HG02588 (cell line): ENCODE measurements at regions not wholly inside any gene's neighbourhood (a gene's known extent, or its start where the extent isn't known, plus 50 kb on each side); places are given as distances from the start of the nearest gene placed in this dataset.

ENCODE experiments used
- ATAC-seq: cut with Tn5 transposase; IDR thresholded peaks from one replicate; pipeline ENCODE4 v1.9.1; 2021; ENCODE audit warnings: mild to moderate bottlenecking, moderate library complexity; ENCODE audit not compliant: unreplicated experiment

DNA sequence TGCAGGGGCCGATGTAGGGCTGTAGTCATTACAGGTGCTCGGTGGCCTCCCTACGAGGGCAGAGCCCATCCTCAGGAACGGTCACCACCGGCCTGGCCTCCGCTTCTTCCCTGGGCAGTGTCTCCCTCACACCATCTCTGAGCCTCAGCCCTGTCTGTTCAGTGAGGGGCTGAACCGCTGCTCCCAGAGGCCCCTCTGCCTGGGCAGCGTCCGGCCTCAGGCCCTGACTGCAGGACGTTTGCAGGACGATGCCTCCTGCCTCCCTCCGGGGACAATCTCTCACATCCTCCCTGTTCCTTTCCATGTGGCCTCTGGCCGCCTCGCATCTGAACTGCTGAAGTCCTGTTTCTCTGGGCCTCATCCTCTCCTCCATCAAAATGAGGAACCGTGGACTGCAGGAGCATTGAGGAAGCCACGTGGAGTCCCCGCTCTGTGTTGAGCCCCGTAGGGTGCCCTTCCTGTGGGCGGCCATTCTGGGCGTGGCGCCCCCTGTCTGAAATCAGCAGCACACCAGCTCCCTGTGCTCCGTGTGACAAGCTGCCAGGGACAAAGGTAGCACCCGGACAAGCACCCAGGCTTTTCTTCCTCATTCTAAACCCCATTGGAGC lies 933.5 kb downstream of the BRD1 start:
- no peak for ATAC-seq

DNA sequence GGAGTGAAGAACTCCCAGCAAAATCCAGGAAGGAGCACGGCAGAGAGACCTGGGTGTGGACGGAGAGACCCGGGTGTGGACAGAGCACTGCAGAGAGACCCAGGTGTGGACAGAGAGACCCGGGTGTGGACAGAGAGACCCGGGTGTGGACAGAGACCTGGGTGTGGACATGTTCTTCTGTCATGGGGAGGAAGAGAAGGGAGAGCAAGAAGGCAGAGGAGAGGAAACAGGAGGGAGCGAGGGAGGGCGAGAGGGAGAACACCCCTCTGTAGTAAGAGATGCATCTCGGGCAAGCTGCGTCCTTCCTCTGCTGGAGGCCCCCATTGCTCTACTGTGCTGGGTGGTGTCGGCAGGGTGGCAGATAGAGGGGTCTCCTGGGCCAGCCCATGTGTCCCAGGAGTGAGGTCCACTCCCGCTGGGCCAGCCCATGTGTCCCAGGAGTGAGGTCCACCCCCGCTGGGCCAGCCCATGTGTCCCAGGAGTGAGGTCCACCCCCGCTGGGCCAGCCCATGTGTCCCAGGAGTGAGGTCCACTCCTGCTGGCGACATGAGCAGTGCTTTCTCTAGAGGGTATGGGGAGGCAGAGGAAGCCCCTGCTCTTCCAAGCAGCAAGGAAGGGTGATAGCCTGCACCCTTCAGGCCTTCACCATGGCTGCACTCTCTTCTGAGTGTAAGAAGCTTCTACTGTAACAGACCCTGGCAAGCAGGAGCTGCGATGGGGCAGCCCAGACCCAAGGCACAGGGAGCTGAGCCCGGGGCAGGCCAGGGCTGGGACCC lies 934.2 kb downstream of the BRD1 start:
- no peak for ATAC-seq

DNA sequence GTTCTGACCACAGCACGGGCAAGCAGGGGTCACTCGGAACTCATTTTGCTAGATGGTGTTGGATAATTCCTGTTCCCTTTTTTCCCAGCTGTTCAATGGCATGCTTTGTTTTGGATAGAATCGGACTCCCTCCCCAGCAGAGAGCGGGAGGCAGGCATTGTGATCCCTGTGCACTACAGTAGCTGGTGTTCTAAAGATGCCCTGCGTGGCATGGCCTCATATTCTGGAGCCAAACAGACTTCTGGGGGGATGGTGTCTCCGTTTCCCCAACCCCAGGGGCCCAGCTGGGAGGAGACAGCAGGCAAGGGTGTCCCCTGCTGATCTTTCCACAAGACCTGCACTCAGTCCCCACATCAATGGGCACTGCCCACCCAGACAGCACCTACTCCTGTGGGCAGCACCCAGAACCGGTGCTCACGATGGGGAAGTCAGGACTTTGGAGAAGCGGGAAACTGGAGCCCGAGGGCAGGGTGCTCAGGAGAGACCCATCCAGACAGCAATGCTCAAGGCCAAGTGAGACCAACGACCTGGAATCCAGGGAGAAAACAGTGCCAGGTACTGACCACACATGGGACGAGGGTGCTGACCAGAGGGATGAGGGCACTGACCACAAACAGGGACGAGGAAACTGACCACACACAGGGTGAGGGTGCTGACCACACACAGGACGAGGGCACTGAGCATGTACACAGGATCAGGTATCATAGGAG lies 934.9 kb downstream of the BRD1 start:
- no peak for ATAC-seq

DNA sequence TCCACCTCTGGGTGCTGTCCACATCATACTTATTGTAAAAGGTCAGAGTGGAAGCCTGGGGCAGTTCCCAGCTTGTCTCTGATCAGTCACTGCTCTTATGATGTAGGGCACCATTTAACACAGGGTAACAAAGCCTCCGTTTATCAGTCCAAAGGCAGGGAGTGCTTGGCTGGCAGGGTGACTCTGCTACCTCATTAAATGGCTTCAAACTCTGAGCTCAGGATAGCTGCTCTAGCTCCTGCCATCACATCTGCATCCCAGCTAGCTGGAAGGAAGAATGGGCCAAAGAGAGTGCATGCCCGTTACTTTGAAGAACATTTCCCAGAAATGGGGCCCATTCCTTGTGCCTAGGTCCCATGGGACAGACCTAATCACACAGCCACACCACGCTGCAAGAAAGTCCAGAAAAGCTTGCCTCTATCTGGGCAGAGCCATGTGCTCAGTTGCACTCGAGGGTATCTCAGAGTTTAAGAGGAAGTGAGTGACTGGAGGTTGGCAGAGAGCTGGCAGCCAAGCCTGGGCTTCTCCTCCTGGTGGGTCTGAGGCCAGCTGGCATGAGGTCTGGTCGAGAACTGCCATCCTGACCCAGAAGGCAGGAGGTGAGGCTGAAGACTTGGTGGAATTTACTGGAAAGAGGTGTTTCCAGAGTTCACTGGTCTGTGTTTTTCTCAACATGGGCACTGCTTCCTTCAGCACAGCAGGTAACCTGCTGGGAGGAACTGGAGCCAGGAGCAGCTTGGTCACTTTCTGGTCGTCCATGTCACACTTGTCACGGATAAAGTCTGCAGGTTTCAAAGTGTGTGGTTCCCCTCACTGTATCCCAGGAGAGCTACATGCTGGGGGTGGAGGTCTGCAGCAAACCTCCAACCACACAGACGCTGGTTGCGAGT lies 935.7 kb downstream of the BRD1 start:
- ATAC-seq = no peak

DNA sequence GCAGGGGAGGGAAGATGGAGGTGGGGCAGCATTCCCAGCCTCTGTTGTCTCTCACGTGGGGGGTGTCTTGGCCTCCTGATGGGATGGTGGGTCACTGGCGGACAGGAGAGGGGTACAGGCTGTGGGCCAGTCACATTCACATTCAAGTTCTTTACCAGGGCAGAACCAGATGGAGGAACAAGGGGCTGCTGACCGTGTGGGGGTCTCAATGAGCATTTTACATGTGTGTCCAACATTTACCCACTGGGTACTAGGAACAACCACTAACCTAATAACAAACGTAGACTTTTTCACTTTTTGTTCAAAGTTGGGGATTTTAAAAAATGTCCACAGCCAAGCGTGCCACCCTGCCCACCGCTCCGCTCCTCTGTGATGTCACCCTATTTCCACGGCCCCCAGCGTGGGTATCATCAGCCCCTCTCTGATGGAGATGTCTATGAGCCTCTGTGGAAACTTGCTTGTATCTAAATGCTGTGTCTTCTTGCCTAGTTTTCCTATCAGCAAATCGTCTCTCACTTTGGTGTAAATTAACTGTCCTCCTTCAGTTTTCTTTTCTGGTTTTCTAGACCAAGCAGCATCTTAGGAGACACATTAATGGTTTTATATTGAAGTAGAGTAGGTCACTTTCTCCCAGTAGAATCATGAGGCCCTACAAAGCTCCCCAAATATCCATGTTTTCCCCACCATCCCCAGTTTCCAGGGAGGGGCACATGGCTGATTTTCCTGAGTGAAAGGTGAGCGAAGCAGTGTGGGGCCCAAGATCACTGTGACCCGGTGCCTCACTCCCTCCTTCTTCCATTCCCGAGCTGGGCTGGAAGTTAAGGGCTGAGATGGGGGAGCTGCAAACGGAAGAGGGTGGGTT lies 936.7 kb downstream of the BRD1 start:
- no peak for ATAC-seq

DNA sequence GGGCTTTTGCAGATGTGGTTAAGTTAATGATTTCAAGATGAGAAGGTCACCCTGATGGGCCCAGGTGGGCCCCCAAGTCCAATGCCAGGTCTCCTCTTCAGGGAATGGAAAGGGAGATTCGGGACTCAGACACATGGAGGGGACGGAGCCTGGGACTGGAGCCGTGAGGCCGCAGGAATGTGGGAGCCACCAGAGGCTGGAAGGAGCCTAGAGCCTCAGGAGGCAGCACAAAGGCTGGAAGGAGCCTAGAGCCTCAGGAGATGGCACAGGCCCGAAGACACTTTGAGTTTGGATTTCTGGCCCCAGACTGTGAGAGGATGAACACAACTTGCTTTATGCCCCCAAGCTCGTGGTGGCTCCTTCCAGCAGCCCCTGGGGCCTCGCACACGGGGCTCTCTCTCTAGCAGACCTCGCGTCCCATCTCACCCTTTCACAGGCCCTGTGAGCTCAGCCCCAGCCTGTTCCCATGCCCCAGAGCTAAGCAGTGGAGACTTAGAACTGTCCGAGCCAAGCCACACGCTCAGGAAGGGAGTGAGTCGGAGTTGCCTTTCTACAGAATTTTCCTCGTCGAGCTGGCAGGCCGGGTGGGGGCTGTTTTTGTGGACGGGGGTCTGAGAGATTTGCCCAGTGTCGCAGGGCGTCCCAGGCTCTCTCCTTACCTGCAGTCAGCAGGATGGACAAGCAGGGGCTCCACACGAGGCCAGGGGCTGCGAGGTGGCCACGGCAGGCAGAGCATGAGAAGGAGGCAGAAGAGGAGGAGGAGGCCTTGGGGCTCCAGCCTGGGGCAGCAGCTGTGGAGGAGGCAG lies 937.6 kb downstream of the BRD1 start:
- no peak for ATAC-seq

DNA sequence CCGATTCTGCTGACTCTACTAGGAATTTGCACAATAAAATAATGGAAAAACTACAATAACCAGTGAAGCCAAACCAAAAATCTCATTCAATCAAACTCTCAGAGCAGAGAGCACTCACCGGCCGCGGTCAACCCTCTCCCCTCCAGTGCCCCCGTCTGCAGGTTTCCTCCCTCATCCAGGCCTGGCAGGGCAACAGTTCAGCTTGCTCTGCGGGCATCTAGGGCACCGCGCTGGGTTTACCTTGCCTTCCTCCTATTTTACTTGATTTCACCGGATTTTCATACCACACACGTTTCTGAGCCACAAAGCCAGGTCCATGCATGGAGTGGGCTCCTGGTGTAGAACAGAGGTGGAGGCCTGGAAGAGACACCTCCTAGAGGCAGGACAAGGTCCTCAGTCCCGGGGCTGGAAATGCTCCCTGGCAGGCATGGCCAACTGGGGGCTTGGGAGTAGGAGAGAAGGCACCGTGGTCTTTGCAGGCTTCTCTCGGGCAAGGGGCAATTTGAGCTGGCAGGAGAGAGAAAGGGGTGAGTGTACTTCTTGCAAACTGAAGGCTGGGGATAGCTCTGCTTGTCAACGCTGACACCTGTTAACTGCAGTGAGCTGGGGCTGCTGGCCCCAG lies 938.4 kb downstream of the BRD1 start:
- ATAC-seq = no peak

DNA sequence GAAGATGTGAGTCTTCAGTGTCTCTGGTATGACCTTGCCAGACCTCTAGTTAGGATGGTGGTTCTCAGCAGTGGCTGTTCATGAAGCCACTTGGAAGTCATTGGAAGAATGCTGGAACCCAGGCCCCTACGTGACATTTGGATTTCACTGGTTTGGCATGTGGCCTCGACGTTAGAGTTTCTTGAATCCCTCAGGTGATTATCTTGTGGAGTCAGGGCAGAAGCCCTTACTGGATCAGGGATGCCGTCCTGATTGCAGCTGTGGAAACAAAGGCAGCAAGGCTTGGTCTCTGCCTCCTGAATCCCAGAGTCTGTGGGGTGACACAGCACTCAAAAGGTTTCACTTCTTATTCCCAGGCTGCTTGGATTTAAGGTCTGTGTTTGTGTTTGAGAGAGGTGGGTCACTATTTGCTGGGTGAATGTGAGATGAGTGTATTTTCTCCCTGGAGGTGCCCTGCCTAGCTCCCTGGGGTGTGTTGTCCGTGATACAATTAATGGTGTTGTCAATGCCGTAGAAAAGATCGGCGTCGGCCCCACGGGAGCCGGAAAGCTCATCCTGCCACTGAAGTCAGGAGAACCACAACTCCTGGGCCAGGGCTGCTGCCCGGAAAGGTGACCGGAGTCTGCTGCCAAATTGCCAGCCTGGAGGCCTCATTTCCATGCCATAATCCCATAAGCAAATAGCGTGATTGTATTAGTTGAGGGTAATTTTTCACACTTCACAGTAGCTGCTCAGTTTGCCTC lies 939.0 kb downstream of the BRD1 start:
- no peak for ATAC-seq

DNA sequence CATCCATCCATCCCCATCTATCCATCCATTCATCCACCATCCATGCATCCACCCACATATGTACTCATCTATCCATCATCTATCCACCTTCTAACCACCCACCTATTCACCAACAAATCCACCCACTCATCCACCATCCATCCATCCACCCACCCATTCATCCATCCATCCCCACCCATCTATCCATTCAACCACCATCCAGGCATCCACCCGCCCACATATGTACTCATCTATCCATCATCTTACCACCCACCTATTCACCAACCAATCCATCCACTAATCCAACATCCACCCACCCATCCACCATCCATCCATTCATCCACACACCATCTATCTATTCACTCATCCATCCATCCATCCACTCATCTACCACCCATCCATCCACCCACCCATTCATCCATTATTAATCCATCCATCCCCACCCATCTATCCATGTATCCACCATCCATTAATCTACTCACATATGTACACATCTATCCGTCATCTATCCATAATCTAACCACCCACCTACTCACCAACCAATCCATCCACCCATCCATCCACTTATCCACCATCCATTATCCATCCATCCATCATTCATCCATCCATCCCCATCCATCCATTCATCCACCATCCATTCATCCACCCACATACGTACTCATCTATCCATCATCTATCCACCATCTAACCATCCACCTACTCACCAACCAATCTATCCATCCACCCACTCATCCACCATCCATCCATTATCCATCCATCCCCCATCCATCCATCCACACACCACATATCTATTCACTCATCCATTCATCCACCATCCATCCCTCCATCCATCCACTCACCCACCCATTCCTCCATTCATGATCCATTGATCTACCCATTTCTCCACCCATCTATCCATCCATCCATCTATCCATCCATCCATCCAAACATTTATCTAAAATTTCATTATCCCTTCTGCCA lies 940.0 kb downstream of the BRD1 start:
- ATAC-seq = no peak

DNA sequence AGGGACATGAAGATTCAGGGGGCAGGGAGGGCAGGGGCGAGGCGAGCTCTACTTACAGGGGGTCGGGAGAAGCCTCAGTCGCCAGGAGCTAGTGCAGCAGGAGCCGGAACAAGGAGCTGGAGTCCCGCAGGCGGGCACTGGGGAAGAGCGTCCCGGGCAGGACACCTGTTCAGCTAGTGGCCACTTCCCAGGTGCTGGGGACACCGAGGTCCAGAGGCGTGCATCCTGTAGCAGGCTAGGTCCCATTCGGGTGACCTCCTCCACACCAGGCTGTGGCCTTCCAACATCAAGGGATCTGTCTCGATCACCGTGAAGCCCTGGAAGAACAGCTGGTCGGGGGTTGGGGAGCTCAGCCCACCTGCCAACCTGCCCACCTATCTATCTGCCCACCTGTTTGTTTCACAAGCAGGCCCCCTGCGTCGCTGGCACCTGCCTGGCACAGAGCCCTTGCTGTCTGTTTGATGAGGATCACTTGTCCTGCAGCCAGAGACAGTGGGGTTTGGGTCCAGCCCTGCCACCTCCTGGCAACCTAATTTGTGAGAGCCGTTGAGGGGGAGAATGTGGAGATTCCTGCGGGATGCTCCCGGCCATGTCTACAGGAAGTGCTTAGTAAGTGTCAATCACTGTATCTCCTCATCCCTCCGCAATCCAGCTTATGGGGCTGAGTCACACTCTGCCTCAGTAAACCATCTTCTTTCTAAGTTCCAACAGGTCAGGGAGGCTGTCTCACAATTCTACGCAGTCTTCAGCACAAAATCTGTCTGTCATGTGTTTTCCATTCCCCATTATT lies 940.9 kb downstream of the BRD1 start:
- no peak for ATAC-seq

DNA sequence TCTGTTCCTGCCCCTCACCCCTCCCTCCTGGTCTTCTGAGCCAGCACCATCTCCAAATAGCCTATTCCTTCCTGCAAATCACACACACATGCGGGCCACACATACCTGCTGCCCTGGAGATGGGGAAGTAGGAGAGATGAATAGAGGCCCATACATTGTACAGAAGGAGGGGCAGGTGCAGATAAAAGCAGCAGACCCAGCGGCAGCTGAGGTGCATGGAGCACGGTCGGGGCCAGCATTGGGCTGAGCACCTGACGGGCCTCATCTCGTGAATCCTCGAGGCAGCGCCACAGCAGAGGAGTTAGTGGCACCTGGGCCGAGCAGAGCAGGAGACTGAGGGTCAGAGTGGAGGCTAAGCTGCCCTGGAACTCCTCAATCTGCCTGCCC lies 941.8 kb downstream of the BRD1 start:
- ATAC-seq = no peak

DNA sequence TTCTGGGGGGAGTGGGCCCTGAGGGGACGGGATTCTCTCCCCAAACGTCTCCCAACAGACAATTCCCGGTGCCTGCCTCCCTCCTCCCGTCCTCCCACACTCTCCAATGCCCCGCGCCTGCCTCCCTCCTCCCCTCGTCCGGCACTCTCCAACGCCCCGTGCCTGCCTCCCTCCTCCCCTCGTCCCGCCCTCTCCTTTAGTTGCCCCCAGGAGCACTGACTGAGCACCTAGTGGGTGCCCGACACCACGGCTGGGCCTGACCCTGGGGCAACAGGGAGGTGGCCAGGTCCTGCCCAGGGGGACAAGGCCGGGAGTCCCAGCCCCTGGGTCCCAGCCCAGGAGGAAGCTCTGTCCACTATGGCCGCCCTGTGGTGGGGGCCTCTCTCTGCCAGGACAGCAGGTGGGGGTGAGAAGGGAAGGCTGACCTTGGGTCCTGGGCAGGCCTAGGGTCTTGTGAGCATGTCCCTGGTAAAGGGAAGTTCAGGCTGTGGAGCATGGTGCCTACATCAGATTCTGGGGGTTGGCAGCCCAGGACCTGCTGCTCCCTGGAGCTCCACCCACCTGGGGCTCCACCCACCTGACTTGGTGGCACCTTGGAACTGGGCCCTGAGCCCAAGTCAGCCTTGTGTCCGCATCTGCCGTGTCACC lies 942.3 kb downstream of the BRD1 start:
- no peak for ATAC-seq

DNA sequence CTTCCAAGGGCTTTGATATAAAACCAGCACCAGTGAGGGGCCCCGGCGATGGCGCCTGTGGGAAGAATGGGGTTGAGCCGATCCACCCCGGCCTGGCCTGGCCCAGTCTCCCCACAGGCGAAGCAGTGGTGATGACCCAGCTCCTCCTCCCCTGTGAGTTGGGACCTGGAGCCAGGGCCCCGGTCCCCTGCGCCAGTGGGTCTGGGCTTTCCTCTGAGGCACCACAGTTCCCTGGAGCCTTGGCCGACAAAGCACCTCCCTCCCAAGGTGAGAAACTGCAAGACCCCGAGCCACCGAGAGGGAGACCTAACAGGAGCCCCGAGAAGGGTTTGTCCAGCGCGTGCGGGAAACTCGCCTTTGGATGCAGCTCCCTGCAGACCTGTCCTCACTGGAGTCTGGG lies 942.9 kb downstream of the BRD1 start:
- no peak for ATAC-seq

DNA sequence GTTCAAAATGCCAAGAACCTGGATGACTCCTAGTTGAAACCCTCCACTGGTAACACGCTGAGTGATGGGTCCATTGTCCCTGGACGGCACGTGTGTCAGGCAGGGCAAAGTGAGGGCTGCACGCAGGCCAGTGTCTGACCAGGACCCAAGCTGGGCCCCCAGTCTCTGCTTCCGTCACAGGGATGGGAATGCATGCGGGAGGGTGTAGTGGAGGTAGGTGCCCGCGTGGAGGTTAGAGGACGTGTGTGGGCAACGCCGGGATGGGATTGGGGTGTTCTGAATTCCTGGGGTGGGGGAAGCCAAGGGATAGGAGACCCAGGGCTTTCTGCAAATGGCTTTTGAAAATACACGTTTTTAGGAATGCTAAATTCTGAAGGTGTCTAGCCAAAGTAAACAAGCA lies 943.3 kb downstream of the BRD1 start:
- no peak for ATAC-seq

DNA sequence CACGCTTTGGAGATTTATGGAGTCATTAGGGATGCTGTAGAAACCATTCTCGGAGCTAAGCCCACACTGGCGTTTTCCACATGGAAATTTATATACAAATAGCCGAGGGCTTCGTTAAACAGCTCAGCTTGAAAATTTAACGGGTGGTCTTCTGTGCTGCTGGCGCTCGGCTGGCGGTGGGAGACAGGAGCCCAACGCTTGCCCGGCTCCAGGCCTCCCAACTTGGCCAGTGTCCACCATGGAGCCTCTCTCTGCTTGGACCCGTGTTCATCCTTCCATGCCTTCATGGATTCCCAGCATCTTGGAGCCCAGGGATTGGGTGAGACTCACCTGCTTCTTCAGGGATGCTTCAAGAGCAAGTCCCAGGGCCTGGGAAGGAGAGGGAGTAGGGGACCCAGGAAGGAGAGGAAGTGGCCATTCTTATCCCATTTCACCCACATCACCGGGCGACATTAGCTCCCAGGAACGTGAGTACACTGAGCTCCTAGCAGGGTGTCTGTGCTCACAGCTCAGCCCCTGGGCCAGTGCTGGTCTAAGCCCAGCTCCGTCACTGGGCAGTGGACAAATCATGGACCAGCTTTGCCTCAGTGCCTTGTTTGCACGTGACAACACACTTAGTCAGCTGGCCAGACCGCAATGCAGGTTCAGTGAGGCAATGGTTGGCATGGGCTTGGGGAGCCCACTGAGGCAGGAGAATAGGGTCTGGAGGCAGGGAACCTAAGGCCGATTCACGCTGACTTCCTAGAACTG lies 944.3 kb downstream of the BRD1 start:
- no peak for ATAC-seq
